GM12874 (cell line): ENCODE measurements at regions not wholly inside any gene's neighbourhood (a gene's known extent, or its start where the extent isn't known, plus 50 kb on each side); places are given as distances from the start of the nearest gene placed in this dataset.

ENCODE experiments used
- TF ChIP-seq, protein P1 (sequence below): IDR thresholded peaks from 2 replicates; pipeline ENCODE4 v1.5.1; 2011; ENCODE audit warnings: low read depth, mild to moderate bottlenecking, control low read depth, low read length, moderate library complexity; ENCODE audit not compliant: insufficient read depth

DNA sequence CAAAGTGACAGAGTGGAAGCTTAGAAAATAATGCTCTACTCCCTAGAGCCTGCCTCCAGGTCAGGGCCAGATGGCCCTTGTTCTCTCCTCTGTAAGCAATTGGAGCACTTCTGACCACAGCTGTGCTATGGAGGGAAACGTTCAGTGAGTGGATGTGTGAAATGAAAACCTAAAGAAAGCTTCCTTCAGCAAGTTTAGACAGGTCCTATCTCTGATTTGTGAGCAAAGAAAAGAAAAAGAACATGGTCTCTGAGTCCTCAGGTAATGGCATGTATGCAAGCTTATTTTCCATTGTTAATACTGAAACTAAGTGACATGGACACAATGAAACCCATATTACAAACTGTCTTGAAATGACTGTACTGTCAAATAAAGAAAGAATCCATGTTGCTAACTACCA is 1486.8 kb downstream of the EFNB2 start:
- TF ChIP-seq, protein P1, sequence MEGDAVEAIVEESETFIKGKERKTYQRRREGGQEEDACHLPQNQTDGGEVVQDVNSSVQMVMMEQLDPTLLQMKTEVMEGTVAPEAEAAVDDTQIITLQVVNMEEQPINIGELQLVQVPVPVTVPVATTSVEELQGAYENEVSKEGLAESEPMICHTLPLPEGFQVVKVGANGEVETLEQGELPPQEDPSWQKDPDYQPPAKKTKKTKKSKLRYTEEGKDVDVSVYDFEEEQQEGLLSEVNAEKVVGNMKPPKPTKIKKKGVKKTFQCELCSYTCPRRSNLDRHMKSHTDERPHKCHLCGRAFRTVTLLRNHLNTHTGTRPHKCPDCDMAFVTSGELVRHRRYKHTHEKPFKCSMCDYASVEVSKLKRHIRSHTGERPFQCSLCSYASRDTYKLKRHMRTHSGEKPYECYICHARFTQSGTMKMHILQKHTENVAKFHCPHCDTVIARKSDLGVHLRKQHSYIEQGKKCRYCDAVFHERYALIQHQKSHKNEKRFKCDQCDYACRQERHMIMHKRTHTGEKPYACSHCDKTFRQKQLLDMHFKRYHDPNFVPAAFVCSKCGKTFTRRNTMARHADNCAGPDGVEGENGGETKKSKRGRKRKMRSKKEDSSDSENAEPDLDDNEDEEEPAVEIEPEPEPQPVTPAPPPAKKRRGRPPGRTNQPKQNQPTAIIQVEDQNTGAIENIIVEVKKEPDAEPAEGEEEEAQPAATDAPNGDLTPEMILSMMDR = no peak

GRCh38 chr13:105047676-105048295 is 1487.7 kb downstream of the EFNB2 start:
- TF ChIP-seq, protein P1 = no peak

- TF ChIP-seq, protein P1 = no peak
Observed at GRCh38 chr13:105037110-105037509, 1498.4 kb downstream of the EFNB2 start.

- TF ChIP-seq, protein P1 = no peak
Observed at GRCh38 chr13:105035092-105035491, 1500.4 kb downstream of the EFNB2 start.

- TF ChIP-seq, protein P1 = no peak
Observed at GRCh38 chr13:105033999-105034398, 1501.5 kb downstream of the EFNB2 start.

DNA sequence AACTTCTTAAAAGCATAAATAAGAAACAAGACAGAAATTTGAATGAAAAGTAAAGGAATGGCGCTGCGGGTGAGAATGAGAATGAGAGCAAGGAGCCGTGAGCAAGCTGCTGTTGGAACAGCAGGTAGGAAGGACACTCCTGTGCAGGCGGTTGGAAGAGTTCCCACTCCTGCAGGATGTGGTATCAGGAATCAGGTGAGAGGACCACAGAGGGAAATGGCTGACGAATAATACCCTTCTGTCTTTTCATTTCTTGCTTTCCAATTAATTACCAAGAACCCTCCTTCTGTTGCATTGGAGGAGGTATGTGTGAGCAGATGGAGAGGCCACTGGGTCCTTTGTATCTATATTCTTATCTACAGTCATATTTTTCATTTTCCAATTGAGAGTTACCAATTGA is 1504.2 kb downstream of the EFNB2 start:
- TF ChIP-seq, protein P1 = no peak

DNA sequence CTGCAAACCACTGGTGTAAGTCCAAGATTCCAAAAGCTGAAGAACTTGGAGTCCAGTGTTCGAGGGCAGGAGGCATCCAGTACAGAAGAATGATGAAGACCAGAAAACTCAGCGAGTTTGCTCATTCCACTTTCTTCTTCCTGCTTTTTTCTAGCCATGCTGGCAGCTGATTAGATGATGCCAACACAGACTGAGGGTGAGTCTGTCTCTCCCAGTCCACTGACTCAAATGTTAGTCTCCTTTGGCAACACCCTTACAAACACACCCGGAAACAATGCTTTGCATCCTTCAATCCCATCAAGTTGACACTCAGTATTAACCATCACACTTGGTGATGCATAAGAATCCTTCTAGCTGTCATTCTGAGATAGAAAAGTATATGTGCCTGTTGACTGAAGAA is 1504.6 kb downstream of the EFNB2 start:
- TF ChIP-seq, protein P1 = no peak
